ENCODE measurements at regions not wholly inside any gene's neighbourhood (a gene's known extent, or its start where the extent isn't known, plus 50 kb on each side); places are given as distances from the start of the nearest gene placed in this dataset.

- ATAC-seq (replicated peaks in 1 of 2) = no peak
- H3K27me3 Mint-ChIP-seq (ENCODE audit: low read depth) = no peaks in the 10 kb centered on the region
These were observed 304.4 kb upstream of the ADGRL2 start for GRCh38 chr1:81496349-81496748.

GRCh38 chr1:81493102-81493869, 307.4 kb upstream of the ADGRL2 start:
- ATAC-seq (replicated peaks in 1 of 2) (no peak), DNase-seq (no peak)
- no peaks in the 10 kb centered on the region for H3K27me3 Mint-ChIP-seq (ENCODE audit: low read depth)
- peaks cover 3 to 4% of the 10 kb centered on the region in 2 donors for H3K36me3 Mint-ChIP-seq (ENCODE audit: insufficient read depth in 2 of 2)
- H3K4me3 Mint-ChIP-seq = no peak overlapping the region
- H3K9me3 Mint-ChIP-seq = peaks cover 4 to 6% of the 10 kb centered on the region in 2 donors
- H3K27ac Mint-ChIP-seq = no peak overlapping the region
- H3K4me1 Mint-ChIP-seq (ENCODE audit: low read depth) = no peaks in the 10 kb centered on the region

More at GRCh38 chr1:81496349-81496748, 304.4 kb upstream of the ADGRL2 start:
- Mint-ChIP-seq H3K4me3 (no peak overlapping the region), H3K36me3 (ENCODE audit: insufficient read depth in 2 of 2) (no peaks in the 10 kb centered on the region), H3K27ac (no peak overlapping the region), H3K9me3 (no peaks in the 10 kb centered on the region), H3K4me1 (ENCODE audit: low read depth) (no peaks in the 10 kb centered on the region)
- DNase-seq = no peak

GRCh38 chr1:81492628-81493027, 308.1 kb upstream of the ADGRL2 start:
- H3K27me3 Mint-ChIP-seq (ENCODE audit: low read depth) = no peaks in the 10 kb centered on the region
- DNase-seq (no peak), ATAC-seq (replicated peaks in 1 of 2) (no peak)
- H3K9me3 Mint-ChIP-seq = peaks cover 5 to 6% of the 10 kb centered on the region in 2 donors
- H3K27ac Mint-ChIP-seq = no peak overlapping the region
- H3K36me3 Mint-ChIP-seq (ENCODE audit: insufficient read depth in 2 of 2) = peaks cover 3 to 4% of the 10 kb centered on the region in 2 donors
- no peaks in the 10 kb centered on the region for H3K4me1 Mint-ChIP-seq (ENCODE audit: low read depth)
- H3K4me3 Mint-ChIP-seq = no peak overlapping the region

- Mint-ChIP-seq H3K4me3 (no peak overlapping the region), H3K27ac (no peak overlapping the region), H3K27me3 (ENCODE audit: low read depth) (no peaks in the 10 kb centered on the region), H3K36me3 (ENCODE audit: insufficient read depth in 2 of 2) (peaks cover 4 to 5% of the 10 kb centered on the region in 2 donors), H3K9me3 (peaks cover 5 to 8% of the 10 kb centered on the region in 2 donors), H3K4me1 (ENCODE audit: low read depth) (no peaks in the 10 kb centered on the region)
- ATAC-seq (replicated peaks in 1 of 2) (no peak), DNase-seq (no peak)
These were observed 310.1 kb upstream of the ADGRL2 start for GRCh38 chr1:81490614-81491013.

- DNase-seq (no peak), ATAC-seq (replicated peaks in 1 of 2) (no peak)
- Mint-ChIP-seq H3K36me3 (ENCODE audit: insufficient read depth in 2 of 2) (peaks cover 4 to 5% of the 10 kb centered on the region in 2 donors), H3K27me3 (ENCODE audit: low read depth) (no peaks in the 10 kb centered on the region), H3K4me1 (ENCODE audit: low read depth) (no peaks in the 10 kb centered on the region), H3K9me3 (peaks cover 5 to 8% of the 10 kb centered on the region in 2 donors), H3K4me3 (no peak overlapping the region), H3K27ac (no peak overlapping the region)
These were observed 311.3 kb upstream of the ADGRL2 start for GRCh38 chr1:81489372-81489934.

- ATAC-seq (replicated peaks in 1 of 2) = no peak
- no peaks in the 10 kb centered on the region for H3K4me1 Mint-ChIP-seq (ENCODE audit: low read depth)
- H3K27me3 Mint-ChIP-seq (ENCODE audit: low read depth) = no peaks in the 10 kb centered on the region
- DNase-seq = no peak
- no peak overlapping the region for H3K4me3 Mint-ChIP-seq
- peaks cover 3 to 5% of the 10 kb centered on the region in 2 donors for H3K36me3 Mint-ChIP-seq (ENCODE audit: insufficient read depth in 2 of 2)
- peaks cover 3 to 10% of the 10 kb centered on the region in 2 donors for H3K9me3 Mint-ChIP-seq
- no peak overlapping the region for H3K27ac Mint-ChIP-seq
These were observed 316.4 kb upstream of the ADGRL2 start for GRCh38 chr1:81484284-81484683.

- DNase-seq (no peak), ATAC-seq (replicated peaks in 1 of 2) (no peak)
- no peaks in the 10 kb centered on the region for H3K36me3 Mint-ChIP-seq (ENCODE audit: insufficient read depth in 2 of 2)
- H3K27me3 Mint-ChIP-seq (ENCODE audit: low read depth) = no peaks in the 10 kb centered on the region
- no peak overlapping the region for H3K4me3 Mint-ChIP-seq
- no peaks in the 10 kb centered on the region for H3K4me1 Mint-ChIP-seq (ENCODE audit: low read depth)
- no peak overlapping the region for H3K27ac Mint-ChIP-seq
- H3K9me3 Mint-ChIP-seq = peaks cover 2% of the 10 kb centered on the region in 2 donors
These were observed 322.5 kb upstream of the ADGRL2 start for GRCh38 chr1:81478219-81478618.

GRCh38 chr1:81477710-81478109, 323.0 kb upstream of the ADGRL2 start:
- Mint-ChIP-seq H3K27ac (no peak overlapping the region), H3K36me3 (ENCODE audit: insufficient read depth in 2 of 2) (no peaks in the 10 kb centered on the region), H3K27me3 (ENCODE audit: low read depth) (no peaks in the 10 kb centered on the region), H3K4me3 (no peak overlapping the region), H3K9me3 (peaks cover 2% of the 10 kb centered on the region in 2 donors), H3K4me1 (ENCODE audit: low read depth) (no peaks in the 10 kb centered on the region)
- DNase-seq = no peak
- ATAC-seq (replicated peaks in 1 of 2) = no peak

GRCh38 chr1:81472387-81472786, 328.3 kb upstream of the ADGRL2 start:
- DNase-seq (no peak), ATAC-seq (replicated peaks in 1 of 2) (no peak)
- Mint-ChIP-seq H3K36me3 (ENCODE audit: insufficient read depth in 2 of 2) (no peaks in the 10 kb centered on the region), H3K9me3 (peaks cover 0 to 2% of the 10 kb centered on the region in 2 donors), H3K27me3 (ENCODE audit: low read depth) (no peaks in the 10 kb centered on the region), H3K4me3 (no peak overlapping the region), H3K4me1 (ENCODE audit: low read depth) (no peaks in the 10 kb centered on the region), H3K27ac (no peak overlapping the region)

- Mint-ChIP-seq H3K27ac (no peak overlapping the region), H3K9me3 (peaks cover 0 to 2% of the 10 kb centered on the region in 2 donors), H3K4me3 (no peak overlapping the region), H3K27me3 (ENCODE audit: low read depth) (no peaks in the 10 kb centered on the region), H3K4me1 (ENCODE audit: low read depth) (no peaks in the 10 kb centered on the region), H3K36me3 (ENCODE audit: insufficient read depth in 2 of 2) (no peaks in the 10 kb centered on the region)
- ATAC-seq (replicated peaks in 1 of 2) = no peak
- DNase-seq = no peak
These were observed 329.5 kb upstream of the ADGRL2 start for GRCh38 chr1:81471255-81471654.

- no peaks in the 10 kb centered on the region for H3K4me1 Mint-ChIP-seq (ENCODE audit: low read depth)
- H3K9me3 Mint-ChIP-seq = no peaks in the 10 kb centered on the region
- no peak overlapping the region for H3K4me3 Mint-ChIP-seq
- no peaks in the 10 kb centered on the region for H3K36me3 Mint-ChIP-seq (ENCODE audit: insufficient read depth in 2 of 2)
- DNase-seq (no peak), ATAC-seq (replicated peaks in 1 of 2) (no peak)
- no peaks in the 10 kb centered on the region for H3K27me3 Mint-ChIP-seq (ENCODE audit: low read depth)
- no peak overlapping the region for H3K27ac Mint-ChIP-seq
These were observed 330.5 kb upstream of the ADGRL2 start for GRCh38 chr1:81470275-81470674.

GRCh38 chr1:81467383-81467782, 333.4 kb upstream of the ADGRL2 start:
- ATAC-seq (replicated peaks in 1 of 2) (no peak), DNase-seq (no peak)
- Mint-ChIP-seq H3K4me3 (no peak overlapping the region), H3K4me1 (ENCODE audit: low read depth) (no peaks in the 10 kb centered on the region), H3K27ac (no peak overlapping the region), H3K36me3 (ENCODE audit: insufficient read depth in 2 of 2) (no peaks in the 10 kb centered on the region), H3K27me3 (ENCODE audit: low read depth) (no peaks in the 10 kb centered on the region), H3K9me3 (peaks cover 0 to 1% of the 10 kb centered on the region in 2 donors)

GRCh38 chr1:81466961-81467360, 333.8 kb upstream of the ADGRL2 start:
- DNase-seq (no peak), ATAC-seq (replicated peaks in 1 of 2) (no peak)
- Mint-ChIP-seq H3K9me3 (peaks cover 0 to 1% of the 10 kb centered on the region in 2 donors), H3K4me1 (ENCODE audit: low read depth) (no peaks in the 10 kb centered on the region), H3K4me3 (no peak overlapping the region), H3K27ac (no peak overlapping the region), H3K27me3 (ENCODE audit: low read depth) (no peaks in the 10 kb centered on the region), H3K36me3 (ENCODE audit: insufficient read depth in 2 of 2) (no peaks in the 10 kb centered on the region)

Data from activated T-cell treated with anti-CD3 and anti-CD28 coated beads, Interleukin-2, amount 50 U/mL, for 72 hours (primary cell).